ENCODE measurements at regions not wholly inside any gene's neighbourhood (a gene's known extent, or its start where the extent isn't known, plus 50 kb on each side); places are given as distances from the start of the nearest gene placed in this dataset.

- DNase-seq (ENCODE audit: low spot score in 2 of 2), result no peak
- FAIRE-seq, result no peak
Measured at GRCh38 chr18:47758000-47758399, 172.5 kb downstream of the SMAD2 start.

GRCh38 chr18:47756364-47757016 lies 174.0 kb downstream of the SMAD2 start:
- FAIRE-seq (no peak), DNase-seq (ENCODE audit: low spot score in 2 of 2) (peak in 1 of 2 donors; percentile 59)

- DNase-seq (ENCODE audit: low spot score in 2 of 2) (no peak), FAIRE-seq (no peak)
Measured at GRCh38 chr18:47755102-47755456, 175.4 kb downstream of the SMAD2 start.

GRCh38 chr18:47754311-47755101 lies 176.0 kb downstream of the SMAD2 start:
- FAIRE-seq (no peak), DNase-seq (ENCODE audit: low spot score in 2 of 2) (peak in 1 of 2 donors; percentile 37)

GRCh38 chr18:47752796-47753645 lies 177.4 kb downstream of the SMAD2 start:
- FAIRE-seq, result no peak

GRCh38 chr18:47750889-47751423 lies 179.5 kb downstream of the SMAD2 start:
- DNase-seq (ENCODE audit: low spot score in 2 of 2) (no peak), FAIRE-seq (no peak)

More at GRCh38 chr18:47752796-47753645, 177.4 kb downstream of the SMAD2 start:
- DNase-seq (ENCODE audit: low spot score in 2 of 2), result no peak

GRCh38 chr18:47749600-47749973 lies 180.9 kb downstream of the SMAD2 start:
- FAIRE-seq (no peak), DNase-seq (ENCODE audit: low spot score in 2 of 2) (no peak)

- DNase-seq (ENCODE audit: low spot score in 2 of 2) (peak; percentile 85 to 91), FAIRE-seq (no peak)
Measured at GRCh38 chr18:47748847-47749599, 181.4 kb downstream of the SMAD2 start.

- FAIRE-seq (no peak), DNase-seq (ENCODE audit: low spot score in 2 of 2) (no peak)
Measured at GRCh38 chr18:47748093-47748796, 182.2 kb downstream of the SMAD2 start.

GRCh38 chr18:47747260-47747795 lies 183.1 kb downstream of the SMAD2 start:
- no peak for FAIRE-seq
- DNase-seq (ENCODE audit: low spot score in 2 of 2), result no peak

- FAIRE-seq, result no peak
- DNase-seq (ENCODE audit: low spot score in 2 of 2), result no peak
Measured at GRCh38 chr18:47746615-47747014, 183.8 kb downstream of the SMAD2 start.

- no peak for FAIRE-seq
- DNase-seq (ENCODE audit: low spot score in 2 of 2), result no peak
Measured at GRCh38 chr18:47745227-47745626, 185.2 kb downstream of the SMAD2 start.

- FAIRE-seq (no peak), DNase-seq (ENCODE audit: low spot score in 2 of 2) (no peak)
Measured at GRCh38 chr18:47737956-47738355, 192.5 kb downstream of the SMAD2 start.

GRCh38 chr18:47737198-47737830 lies 193.1 kb downstream of the SMAD2 start:
- FAIRE-seq (no peak), DNase-seq (ENCODE audit: low spot score in 2 of 2) (no peak)

GRCh38 chr18:47736376-47737140 lies 193.9 kb downstream of the SMAD2 start:
- FAIRE-seq, result no peak
- no peak for DNase-seq (ENCODE audit: low spot score in 2 of 2)

- no peak for DNase-seq (ENCODE audit: low spot score in 2 of 2)
- FAIRE-seq, result no peak
Measured at GRCh38 chr18:47735041-47735702, 195.3 kb downstream of the SMAD2 start.

- FAIRE-seq (no peak), DNase-seq (ENCODE audit: low spot score in 2 of 2) (no peak)
Measured at GRCh38 chr18:47731276-47731675, 199.2 kb downstream of the SMAD2 start.

- FAIRE-seq (no peak), DNase-seq (ENCODE audit: low spot score in 2 of 2) (no peak)
Measured at GRCh38 chr18:47730795-47731194, 199.7 kb downstream of the SMAD2 start.
